ENCODE measurements at regions not wholly inside any gene's neighbourhood (a gene's known extent, or its start where the extent isn't known, plus 50 kb on each side); places are given as distances from the start of the nearest gene placed in this dataset.
"Not testable (repeated sequence)": the region's sequence is repeated elsewhere in the genome, so short reads cannot be mapped to it uniquely, and the experiment has no call there.

- no peak for DNase-seq
Measured at GRCh38 chr1:232183802-232184201, 446.1 kb downstream of the SIPA1L2 start.

DNA sequence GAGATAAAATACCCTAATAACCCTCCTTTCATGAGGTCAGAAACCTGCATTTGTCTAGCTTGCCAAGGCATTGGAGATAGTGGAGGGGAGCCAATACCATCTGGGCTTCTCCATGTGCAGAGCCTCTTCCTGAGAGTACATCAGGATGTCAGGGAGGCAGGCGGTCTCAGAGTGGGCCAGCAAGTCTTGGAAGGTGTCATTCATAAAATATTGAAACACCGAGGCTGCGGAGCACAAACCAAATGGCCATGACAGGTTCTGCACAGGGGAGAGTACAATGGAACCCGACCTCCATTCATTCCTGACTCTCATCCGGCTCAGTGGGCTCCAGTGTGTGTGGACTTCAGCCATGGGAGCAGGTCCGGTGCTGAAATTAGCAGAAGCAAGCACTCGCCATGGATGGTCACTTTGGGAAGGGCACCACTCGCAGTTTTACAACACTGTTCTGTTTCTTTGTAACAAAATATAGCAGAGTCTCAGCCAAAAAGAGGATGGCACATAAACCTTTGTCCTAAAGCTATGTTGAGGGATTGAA is 446.6 kb downstream of the SIPA1L2 start:
- DNase-seq: no peak

GRCh38 chr1:232182236-232182635 is 447.7 kb downstream of the SIPA1L2 start:
- DNase-seq: no peak

GRCh38 chr1:232180779-232181136 is 449.2 kb downstream of the SIPA1L2 start:
- no peak for DNase-seq

DNA sequence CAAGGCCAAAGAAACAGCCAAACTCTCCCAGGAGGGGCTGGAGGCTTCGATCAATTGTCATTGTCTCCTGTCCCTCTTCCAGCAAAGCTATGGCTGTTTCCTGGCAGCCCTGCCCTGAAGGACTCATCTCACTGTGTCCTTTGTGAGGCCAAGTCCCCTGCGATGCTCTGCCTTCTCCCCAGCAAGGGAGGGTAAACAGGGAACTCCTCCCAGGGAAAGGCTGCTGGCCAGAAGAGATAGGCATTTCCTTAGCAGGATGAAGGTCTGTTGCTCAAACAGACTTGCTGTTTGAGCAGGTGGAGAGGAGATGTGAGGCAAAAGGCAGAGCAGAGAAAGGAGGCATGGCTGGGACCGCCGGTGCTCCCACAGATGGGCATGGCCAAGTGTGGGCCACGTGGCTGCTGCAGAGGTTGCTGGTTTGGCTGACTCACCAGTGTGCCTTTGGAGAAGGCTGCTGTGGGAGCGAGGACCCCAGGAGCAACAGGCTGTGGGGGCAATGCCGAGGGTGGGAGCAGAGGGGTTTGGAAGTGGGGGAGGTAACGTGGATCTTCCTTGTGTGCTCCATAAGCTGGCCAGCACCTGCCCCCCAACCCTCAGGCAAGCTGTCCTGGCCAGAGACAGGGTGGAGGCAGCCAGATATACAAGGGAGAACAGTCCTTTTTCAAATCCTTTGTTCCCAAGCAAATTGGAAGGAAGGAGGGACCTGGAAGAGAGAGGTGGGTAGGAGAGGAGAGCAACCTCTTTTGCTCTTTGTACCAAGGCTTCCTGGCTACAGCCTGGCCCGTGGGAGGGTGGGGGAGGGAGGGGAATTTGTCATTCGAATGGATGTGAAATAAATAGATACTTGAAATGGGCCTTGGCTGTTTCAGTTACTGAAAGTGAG is 449.8 kb downstream of the SIPA1L2 start:
- no peak for DNase-seq

- no peak for DNase-seq
Measured at GRCh38 chr1:232178191-232178590, 451.7 kb downstream of the SIPA1L2 start.

- no peak for DNase-seq
Measured at GRCh38 chr1:232177438-232177837, 452.5 kb downstream of the SIPA1L2 start.

GRCh38 chr1:232176222-232176621 is 453.7 kb downstream of the SIPA1L2 start:
- no peak for DNase-seq

- no peak for DNase-seq
Measured at GRCh38 chr1:232174306-232174705, 455.6 kb downstream of the SIPA1L2 start.

- no peak for DNase-seq
Measured at GRCh38 chr1:232172563-232172962, 457.4 kb downstream of the SIPA1L2 start.

DNA sequence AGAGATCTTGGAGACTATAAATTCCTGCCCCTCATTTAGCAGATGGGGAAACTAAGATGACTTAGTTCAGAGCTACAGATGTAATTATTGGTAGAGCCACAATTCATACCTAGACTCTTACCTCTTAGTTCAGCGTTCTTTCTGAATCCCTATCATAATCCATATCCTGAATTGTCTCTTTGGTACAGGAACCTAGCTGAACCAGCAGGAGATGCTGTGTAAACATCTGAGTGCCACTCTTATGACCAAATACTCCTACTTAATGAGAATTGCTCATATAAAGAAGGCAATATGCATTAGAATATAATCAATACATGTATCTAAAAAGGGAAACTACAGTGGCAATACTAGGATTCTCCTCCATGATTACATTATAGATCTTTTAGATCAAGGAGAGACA is 459.0 kb downstream of the SIPA1L2 start:
- DNase-seq: no peak

DNA sequence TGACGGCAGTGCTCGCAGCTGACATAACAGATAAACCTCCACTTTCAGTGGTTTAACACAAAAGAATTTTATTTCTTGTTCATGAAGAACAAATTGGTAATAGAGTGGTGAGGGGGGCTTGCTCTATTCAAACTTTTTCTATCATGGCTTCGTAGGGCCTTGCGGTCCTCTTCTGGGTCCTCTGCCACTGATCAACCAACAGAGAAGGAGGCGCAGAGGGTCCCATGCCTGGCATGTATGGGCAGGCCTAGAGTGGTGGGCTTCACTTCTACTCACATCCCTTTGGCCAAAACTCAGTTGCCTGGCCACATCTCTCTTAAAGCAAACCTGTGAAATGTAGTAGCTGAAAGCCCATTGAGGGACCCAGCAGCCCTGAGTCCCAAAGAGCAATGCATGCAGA is 460.5 kb downstream of the SIPA1L2 start:
- DNase-seq: no peak

DNA sequence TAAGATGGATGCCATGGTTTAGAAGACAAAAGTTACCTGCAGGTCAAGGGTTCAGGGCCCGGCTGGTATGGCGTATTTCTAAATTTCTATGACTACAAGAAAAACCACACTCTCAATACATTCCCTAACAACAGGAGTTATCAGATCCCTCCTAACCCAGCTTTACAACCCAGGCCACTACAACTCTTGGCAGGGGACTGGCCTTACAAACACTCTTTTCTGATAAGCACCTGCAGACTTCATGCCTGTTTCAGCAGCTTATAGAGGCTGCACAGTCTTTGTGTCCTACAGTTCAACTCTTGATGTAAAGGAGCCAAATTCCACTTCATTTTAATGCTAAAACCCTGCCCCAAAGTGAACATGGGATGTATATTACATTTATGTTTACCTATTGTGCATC is 461.4 kb downstream of the SIPA1L2 start:
- DNase-seq: no peak

DNA sequence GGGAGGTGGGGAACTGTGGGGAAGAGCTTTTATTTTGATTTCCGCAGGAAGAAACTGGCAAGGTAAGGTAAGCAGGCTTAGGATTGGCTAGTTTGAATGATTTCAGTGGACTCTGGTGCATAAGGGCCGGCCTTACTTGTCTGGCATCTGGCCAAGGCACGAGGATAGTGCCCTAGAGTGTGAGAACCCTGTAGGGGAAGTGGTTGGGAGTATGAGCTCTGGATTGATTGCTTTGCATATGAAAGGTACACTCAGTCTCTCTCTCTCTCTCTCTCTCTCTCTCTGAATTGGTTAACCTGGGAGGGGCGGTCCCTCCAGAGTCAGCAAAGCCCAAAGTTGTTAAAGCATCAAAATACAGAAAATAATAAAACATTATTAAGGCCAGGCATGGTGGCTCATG is 463.0 kb downstream of the SIPA1L2 start:
- DNase-seq: no peak

DNA sequence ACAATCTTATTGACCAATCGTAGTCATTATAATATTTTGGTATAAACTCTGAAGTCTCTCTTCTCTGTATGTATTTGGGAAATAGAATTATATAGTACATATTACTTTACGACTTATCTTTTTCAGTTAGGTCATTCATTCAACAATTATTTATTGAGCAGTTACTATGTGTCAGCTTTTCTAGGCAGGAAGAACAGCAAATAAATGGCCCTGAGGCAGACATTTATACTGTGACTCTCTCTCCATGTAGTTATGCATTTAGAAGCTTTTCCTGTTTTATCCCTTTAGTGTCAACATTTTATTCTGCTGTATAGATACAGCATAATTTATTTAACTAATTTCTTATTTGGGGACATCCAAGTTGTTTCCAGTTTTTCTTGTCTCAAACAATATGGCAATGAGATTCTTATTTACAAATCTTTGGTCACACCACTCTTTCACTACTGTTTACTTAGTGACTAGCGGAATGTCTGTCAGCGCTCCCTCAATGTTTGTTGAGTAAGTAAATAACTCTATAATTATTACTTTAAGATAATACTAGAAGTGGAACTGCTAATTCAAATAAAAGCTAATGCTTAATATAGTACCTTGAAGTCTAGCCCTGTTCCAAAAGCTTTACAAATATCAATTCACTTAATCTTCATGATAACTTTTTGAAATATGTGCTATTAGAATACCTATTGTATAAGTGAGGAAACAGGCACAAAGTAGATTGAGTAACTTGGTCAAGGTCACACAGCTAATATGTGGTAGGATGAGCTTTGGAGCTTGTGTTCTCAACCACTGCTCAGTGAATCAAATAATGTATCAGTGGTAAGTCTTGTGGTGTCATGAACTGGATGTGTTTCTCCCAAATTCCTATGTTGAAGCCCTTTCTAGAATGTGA is 465.6 kb downstream of the SIPA1L2 start:
- DNase-seq: no peak

GRCh38 chr1:232163533-232163932 is 466.4 kb downstream of the SIPA1L2 start:
- no peak for DNase-seq

- no peak for DNase-seq
Measured at GRCh38 chr1:232162001-232162400, 467.9 kb downstream of the SIPA1L2 start.

GRCh38 chr1:232158558-232158957 is 471.4 kb downstream of the SIPA1L2 start:
- not testable (repeated sequence) for DNase-seq

GRCh38 chr1:232156070-232156469 is 473.9 kb downstream of the SIPA1L2 start:
- not testable (repeated sequence) for DNase-seq

- no peak for DNase-seq
Measured at GRCh38 chr1:232153652-232154051, 476.3 kb downstream of the SIPA1L2 start.

GRCh38 chr1:232150770-232151548 is 479.0 kb downstream of the SIPA1L2 start:
- DNase-seq: no peak

DNA sequence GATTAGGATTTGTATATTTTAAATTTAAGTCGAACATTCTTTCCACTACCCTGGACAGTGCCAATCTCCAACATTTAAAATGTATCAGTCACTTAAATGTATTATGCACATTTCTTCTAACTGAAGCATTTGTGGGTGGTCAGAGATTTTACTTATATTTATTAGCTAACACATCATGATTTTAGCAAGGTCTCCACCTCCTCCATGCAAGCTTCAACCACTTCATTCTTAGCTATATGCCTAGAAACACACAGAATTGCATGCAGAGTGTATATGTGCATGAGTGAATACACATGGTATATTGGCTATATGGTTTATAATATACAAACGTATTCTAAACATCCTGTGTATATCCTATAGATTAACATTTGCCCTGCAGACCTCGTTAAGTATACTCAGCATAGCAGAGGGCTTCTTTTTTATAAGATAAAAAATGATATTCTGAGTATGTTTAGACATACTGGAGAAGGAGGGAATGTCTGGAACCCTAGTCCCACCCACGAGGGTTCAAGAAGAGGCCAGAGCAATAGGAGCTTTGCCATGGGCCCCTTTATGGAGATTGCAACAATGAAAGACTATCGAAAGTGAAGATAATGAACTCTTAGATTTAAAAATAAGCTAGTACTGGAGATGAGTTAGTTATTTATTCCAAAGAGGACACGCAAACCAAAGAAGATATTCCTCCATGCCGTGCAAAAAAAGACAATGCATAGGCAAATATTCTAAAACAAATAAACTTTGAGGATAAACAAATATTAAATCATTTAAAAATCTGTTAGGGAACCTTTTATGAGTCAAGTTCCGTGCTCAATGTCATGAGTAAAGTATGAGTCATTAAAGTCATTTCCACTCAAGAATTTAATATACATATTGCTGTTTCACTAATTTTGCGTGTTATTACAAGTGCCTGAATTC is 480.4 kb downstream of the SIPA1L2 start:
- DNase-seq: no peak
